ENCODE measurements at regions not wholly inside any gene's neighbourhood (a gene's known extent, or its start where the extent isn't known, plus 50 kb on each side); places are given as distances from the start of the nearest gene placed in this dataset.

DNA sequence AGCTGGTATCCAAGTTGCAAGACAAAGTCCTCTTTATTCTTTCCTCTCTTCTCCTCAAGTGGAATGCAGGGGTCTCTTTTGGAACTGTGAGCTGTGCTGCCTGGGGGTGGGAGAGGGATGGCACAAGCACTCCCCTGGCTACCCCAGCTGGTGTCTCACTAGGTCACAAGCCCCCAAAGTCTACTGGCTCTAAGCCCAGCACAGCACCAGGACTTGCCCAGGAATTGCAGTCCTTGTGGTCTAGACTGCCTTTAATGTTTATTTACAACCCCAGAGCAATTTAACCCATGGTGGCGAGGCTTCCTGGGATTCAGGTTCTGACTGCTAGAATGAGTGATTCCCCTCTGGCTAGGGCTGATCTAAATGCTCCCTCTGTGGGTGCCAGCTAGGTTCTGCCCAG lies 199.0 kb upstream of the STK17B start (continued):
- TF ChIP-seq CREB1 (CRISPR knock-in tag; IDR thresholded peaks at IDR 0.05; ENCODE audit: low read depth) (no peak), NANOG (IDR thresholded peaks at IDR 0.05; ENCODE audit: borderline replicate concordance) (no peak), POLR2AphosphoS5 (IDR thresholded peaks at IDR 0.05; ENCODE audit: low read depth) (no peak), EZH2 (IDR thresholded peaks at IDR 0.05; ENCODE audit: low read depth, unreplicated experiment) (no peak)

DNA sequence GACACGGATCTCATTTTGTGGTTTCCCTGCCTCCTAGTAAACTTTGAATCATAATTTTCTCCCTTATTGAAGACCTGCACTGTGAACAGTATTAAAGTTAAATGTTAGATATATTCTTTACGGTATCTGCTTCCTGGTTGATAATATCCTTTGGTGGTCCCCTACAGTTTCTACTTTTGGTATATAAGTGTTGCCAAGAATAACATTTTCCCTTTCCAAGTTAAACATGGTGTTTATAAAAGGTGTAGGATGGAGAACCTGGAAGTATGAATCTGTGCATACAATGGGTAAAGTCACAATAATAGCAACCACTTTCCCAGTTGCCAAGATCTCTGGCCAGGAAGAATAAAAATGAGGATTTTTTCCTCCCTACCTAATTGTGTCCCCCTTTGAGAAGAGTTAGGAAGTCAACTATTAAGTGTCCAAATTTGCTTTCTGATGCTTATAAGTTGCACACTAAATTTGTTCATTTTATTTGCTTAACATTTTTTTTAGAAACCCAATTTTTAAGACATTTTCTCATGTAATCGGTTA lies 201.0 kb upstream of the STK17B start:
- H3K27ac Mint-ChIP-seq = no peak overlapping the region
- peaks cover 6% of the 10 kb centered on the region for H3K27me3 Mint-ChIP-seq (ENCODE audit: insufficient read depth, low read depth, poor library complexity)
- TF ChIP-seq EZH2phosphoT487 (IDR thresholded peaks at IDR 0.05; ENCODE audit: unreplicated experiment) (no peak), ZNF114 (CRISPR knock-in tag; IDR thresholded peaks at IDR 0.05) (no peak), ETS1 (IDR thresholded peaks at IDR 0.05) (no peak)
- no peaks in the 10 kb centered on the region for H3K36me3 Mint-ChIP-seq (ENCODE audit: low read depth)
- no peak overlapping the region for H3K4me3 ChIP-seq
- no peaks in the 10 kb centered on the region; the same call in 1 of the 2 replicates for H4K20me1 ChIP-seq (replicated peaks; ENCODE audit: insufficient read depth)
- H3K27ac ChIP-seq (ENCODE audit: low read depth) = no peak overlapping the region
- no peaks in the 10 kb centered on the region for H3K9me3 Mint-ChIP-seq
- no peaks in the 10 kb centered on the region for H3F3A ChIP-seq (replicated peaks; ENCODE audit: low read depth)
- no peaks in the 10 kb centered on the region for H3K36me3 ChIP-seq (ENCODE audit: insufficient read depth)
- no peak overlapping the region for H3K4me3 Mint-ChIP-seq
- peaks cover 2% of the 10 kb centered on the region; the same call in 1 of the 3 replicates for H3K4me1 Mint-ChIP-seq
- no peaks in the 10 kb centered on the region for H3K79me2 ChIP-seq (replicated peaks; ENCODE audit: insufficient read depth)
- no peak overlapping the region for H2AFZ ChIP-seq
- no peak overlapping the region for H3K4me2 ChIP-seq
- H3K9me2 ChIP-seq (ENCODE audit: insufficient read depth) = no peaks in the 10 kb centered on the region
- H3K4me1 ChIP-seq (ENCODE audit: insufficient read depth) = no peaks in the 10 kb centered on the region
- no peak for DNase-seq (ENCODE audit: low spot score)
- H3K27me3 ChIP-seq (ENCODE audit: insufficient read depth) = no peaks in the 10 kb centered on the region
- no peak for ATAC-seq

DNA sequence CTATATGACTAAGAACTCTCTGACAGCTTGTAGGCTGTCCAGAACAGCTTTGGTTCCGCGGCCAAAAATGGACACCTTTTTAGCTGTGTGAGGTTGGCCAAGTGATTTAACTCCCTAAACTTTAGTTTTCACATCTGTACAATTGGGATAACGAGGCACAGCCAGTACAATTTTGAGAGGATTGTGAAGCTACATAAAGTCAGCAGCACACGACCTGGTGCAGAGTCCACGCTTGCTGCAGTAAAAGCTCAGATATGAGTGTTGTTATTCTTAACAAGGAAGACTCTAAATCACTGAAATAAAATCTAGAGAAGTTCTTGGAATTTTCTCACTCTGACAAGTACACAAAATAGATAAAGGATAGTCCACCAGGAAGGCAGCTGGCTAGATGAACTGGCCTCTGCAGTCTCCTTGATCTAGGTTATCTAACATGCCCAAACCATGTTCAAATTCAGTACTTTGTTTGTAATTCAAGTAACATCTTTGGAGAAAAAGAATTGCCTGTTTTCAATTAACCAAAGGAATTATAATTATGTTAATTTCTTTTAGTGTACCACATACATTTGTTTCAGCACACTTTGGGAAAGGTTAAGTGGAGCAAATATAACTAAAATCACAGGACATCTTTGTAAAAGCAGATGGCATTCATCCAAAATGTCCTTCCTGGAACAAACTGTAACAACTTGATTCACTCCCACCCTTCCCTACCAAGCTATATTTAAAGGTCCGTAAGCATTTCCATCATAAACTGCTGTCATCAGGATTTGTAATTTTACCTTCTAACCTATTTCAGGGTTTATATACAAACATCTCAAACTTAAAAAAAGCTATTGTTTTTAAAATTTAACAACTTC lies 201.7 kb upstream of the STK17B start:
- Histone ChIP-seq H3K4me1 (ENCODE audit: insufficient read depth) (no peaks in the 10 kb centered on the region), H3F3A (replicated peaks; ENCODE audit: low read depth) (no peaks in the 10 kb centered on the region), H3K4me3 (no peak overlapping the region), H2AFZ (no peak overlapping the region), H4K20me1 (replicated peaks; ENCODE audit: insufficient read depth) (no peaks in the 10 kb centered on the region; the same call in 1 of the 2 replicates), H3K9me2 (ENCODE audit: insufficient read depth) (no peaks in the 10 kb centered on the region), H3K79me2 (replicated peaks; ENCODE audit: insufficient read depth) (no peaks in the 10 kb centered on the region), H3K27me3 (ENCODE audit: insufficient read depth) (no peaks in the 10 kb centered on the region), H3K27ac (ENCODE audit: low read depth) (no peak overlapping the region), H3K4me2 (no peak overlapping the region), H3K36me3 (ENCODE audit: insufficient read depth) (no peaks in the 10 kb centered on the region)
- Mint-ChIP-seq H3K27ac (no peak overlapping the region), H3K4me1 (peaks cover 2% of the 10 kb centered on the region; the same call in 1 of the 3 replicates), H3K36me3 (ENCODE audit: low read depth) (no peaks in the 10 kb centered on the region), H3K27me3 (ENCODE audit: insufficient read depth, low read depth, poor library complexity) (peaks cover 6% of the 10 kb centered on the region), H3K4me3 (no peak overlapping the region), H3K9me3 (no peaks in the 10 kb centered on the region)
- ATAC-seq (no peak), DNase-seq (ENCODE audit: low spot score) (no peak)
- TF ChIP-seq CREB1 (CRISPR knock-in tag; IDR thresholded peaks at IDR 0.05; ENCODE audit: low read depth) (no peak), ZNF114 (CRISPR knock-in tag; IDR thresholded peaks at IDR 0.05) (no peak), ZNF331 (CRISPR knock-in tag; IDR thresholded peaks at IDR 0.05; ENCODE audit: low read depth) (no peak), NANOG (IDR thresholded peaks at IDR 0.05; ENCODE audit: borderline replicate concordance) (no peak)
- TF ChIP-seq, protein P1, sequence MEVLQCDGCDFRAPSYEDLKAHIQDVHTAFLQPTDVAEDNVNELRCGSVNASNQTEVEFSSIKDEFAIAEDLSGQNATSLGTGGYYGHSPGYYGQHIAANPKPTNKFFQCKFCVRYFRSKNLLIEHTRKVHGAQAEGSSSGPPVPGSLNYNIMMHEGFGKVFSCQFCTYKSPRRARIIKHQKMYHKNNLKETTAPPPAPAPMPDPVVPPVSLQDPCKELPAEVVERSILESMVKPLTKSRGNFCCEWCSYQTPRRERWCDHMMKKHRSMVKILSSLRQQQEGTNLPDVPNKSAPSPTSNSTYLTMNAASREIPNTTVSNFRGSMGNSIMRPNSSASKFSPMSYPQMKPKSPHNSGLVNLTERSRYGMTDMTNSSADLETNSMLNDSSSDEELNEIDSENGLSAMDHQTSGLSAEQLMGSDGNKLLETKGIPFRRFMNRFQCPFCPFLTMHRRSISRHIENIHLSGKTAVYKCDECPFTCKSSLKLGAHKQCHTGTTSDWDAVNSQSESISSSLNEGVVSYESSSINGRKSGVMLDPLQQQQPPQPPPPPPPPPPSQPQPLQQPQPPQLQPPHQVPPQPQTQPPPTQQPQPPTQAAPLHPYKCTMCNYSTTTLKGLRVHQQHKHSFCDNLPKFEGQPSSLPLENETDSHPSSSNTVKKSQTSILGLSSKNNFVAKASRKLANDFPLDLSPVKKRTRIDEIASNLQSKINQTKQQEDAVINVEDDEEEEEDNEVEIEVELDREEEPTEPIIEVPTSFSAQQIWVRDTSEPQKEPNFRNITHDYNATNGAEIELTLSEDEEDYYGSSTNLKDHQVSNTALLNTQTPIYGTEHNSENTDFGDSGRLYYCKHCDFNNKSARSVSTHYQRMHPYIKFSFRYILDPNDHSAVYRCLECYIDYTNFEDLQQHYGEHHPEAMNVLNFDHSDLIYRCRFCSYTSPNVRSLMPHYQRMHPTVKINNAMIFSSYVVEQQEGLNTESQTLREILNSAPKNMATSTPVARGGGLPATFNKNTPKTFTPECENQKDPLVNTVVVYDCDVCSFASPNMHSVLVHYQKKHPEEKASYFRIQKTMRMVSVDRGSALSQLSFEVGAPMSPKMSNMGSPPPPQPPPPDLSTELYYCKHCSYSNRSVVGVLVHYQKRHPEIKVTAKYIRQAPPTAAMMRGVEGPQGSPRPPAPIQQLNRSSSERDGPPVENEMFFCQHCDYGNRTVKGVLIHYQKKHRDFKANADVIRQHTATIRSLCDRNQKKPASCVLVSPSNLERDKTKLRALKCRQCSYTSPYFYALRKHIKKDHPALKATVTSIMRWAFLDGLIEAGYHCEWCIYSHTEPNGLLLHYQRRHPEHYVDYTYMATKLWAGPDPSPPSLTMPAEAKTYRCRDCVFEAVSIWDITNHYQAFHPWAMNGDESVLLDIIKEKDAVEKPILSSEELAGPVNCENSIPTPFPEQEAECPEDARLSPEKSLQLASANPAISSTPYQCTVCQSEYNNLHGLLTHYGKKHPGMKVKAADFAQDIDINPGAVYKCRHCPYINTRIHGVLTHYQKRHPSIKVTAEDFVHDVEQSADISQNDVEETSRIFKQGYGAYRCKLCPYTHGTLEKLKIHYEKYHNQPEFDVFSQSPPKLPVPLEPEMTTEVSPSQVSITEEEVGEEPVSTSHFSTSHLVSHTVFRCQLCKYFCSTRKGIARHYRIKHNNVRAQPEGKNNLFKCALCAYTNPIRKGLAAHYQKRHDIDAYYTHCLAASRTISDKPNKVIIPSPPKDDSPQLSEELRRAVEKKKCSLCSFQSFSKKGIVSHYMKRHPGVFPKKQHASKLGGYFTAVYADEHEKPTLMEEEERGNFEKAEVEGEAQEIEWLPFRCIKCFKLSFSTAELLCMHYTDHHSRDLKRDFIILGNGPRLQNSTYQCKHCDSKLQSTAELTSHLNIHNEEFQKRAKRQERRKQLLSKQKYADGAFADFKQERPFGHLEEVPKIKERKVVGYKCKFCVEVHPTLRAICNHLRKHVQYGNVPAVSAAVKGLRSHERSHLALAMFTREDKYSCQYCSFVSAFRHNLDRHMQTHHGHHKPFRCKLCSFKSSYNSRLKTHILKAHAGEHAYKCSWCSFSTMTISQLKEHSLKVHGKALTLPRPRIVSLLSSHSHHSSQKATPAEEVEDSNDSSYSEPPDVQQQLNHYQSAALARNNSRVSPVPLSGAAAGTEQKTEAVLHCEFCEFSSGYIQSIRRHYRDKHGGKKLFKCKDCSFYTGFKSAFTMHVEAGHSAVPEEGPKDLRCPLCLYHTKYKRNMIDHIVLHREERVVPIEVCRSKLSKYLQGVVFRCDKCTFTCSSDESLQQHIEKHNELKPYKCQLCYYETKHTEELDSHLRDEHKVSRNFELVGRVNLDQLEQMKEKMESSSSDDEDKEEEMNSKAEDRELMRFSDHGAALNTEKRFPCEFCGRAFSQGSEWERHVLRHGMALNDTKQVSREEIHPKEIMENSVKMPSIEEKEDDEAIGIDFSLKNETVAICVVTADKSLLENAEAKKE (CRISPR knock-in tag; IDR thresholded peaks at IDR 0.05) = no peak

All from GM23338 (cell line).